Left lung (tissue), 4 donors: ENCODE measurements at regions not wholly inside any gene's neighbourhood (a gene's known extent, or its start where the extent isn't known, plus 50 kb on each side); places are given as distances from the start of the nearest gene placed in this dataset.

Experiments
- ATAC-seq: fragments of 200-7000 bp; cut with Tn5 transposase; one replicate; pipeline ENCODE4 v1.9.1; 2020; ENCODE audit warnings: moderate library complexity
- DNase-seq, 4 donors: peaks; one replicate each; pipeline ENCODE4 v3.0.0-alpha.2; 2013 to 2020
- H3K27ac ChIP-seq, 2 donors: fragments of 200-600 bp; sonication (generic) in 1 of 2; one replicate each; pipeline versions ENCODE4 v1.5.0 to v1.8.0; 2020 to 2021
- H3K27me3 ChIP-seq, 2 donors: fragments of 200-600 bp; sonication (generic) in 1 of 2; one replicate each; pipeline versions ENCODE4 v1.5.0 to v1.8.0; 2020 to 2021
- H3K36me3 ChIP-seq, 2 donors: fragments of 200-600 bp; sonication (generic) in 1 of 2; one replicate each; pipeline versions ENCODE4 v1.5.0 to v1.8.0; 2020 to 2021
- H3K4me1 ChIP-seq, 2 donors: fragments of 200-600 bp; one replicate each; pipeline ENCODE4 v1.8.0; 2021
- H3K4me3 ChIP-seq, 2 donors: fragments of 200-600 bp; sonication (generic) in 1 of 2; one replicate each; pipeline versions ENCODE4 v1.5.0 to v1.8.0; 2020 to 2021; ENCODE audit warnings: mild to moderate bottlenecking in 1 of 2
- H3K9me3 ChIP-seq, 2 donors: fragments of 200-600 bp; sonication (generic) in 1 of 2; one replicate each; pipeline versions ENCODE4 v1.5.0 to v1.8.0; 2020 to 2021
- CTCF ChIP-seq, 2 donors: fragments of 200-600 bp; sonication (generic) in 1 of 2; IDR thresholded peaks; one replicate each; pipeline versions ENCODE4 v1.5.0 to v1.8.0; 2021; ENCODE audit warnings: antibody characterized with exemption in 2 of 2
- intact Hi-C, 2 donors: fragments of 100-400 bp; cut with DNase I; formaldehyde crosslinking; loops; one replicate each; pipeline versions ENCODE4 v1.11.2 to v1.14.2; 2022
- donor health status: DM: no; HTN: yes; CAD: no.
- donor health status: DM: no; HTN: no; CAD: no.

- no peak overlapping the region for H3K27ac ChIP-seq
- TF ChIP-seq CTCF (IDR thresholded peaks at IDR 0.05): no peak
Observed at GRCh38 chr15:94026458-94027304, 204.7 kb upstream of the MCTP2 start.

GRCh38 chr15:94023531-94023930 lies 207.8 kb upstream of the MCTP2 start:
- DNase-seq (no peak), ATAC-seq (no peak)
- Histone ChIP-seq H3K27ac (no peak overlapping the region), H3K27me3 (no peaks in the 10 kb centered on the region), H3K36me3 (no peaks in the 10 kb centered on the region), H3K4me1 (no peaks in the 10 kb centered on the region), H3K9me3 (no peaks in the 10 kb centered on the region), H3K4me3 (no peak overlapping the region)
- intact Hi-C loops: no loop called here
- TF ChIP-seq CTCF (IDR thresholded peaks at IDR 0.05): no peak

More at GRCh38 chr15:94026458-94027304, 204.7 kb upstream of the MCTP2 start:
- no peaks in the 10 kb centered on the region for H3K9me3 ChIP-seq
- no peaks in the 10 kb centered on the region for H3K4me1 ChIP-seq
- ATAC-seq: peak; percentile 34
- no peak for DNase-seq
- no peak overlapping the region for H3K4me3 ChIP-seq
- H3K27me3 ChIP-seq: no peaks in the 10 kb centered on the region
- intact Hi-C loops: no loop called here
- H3K36me3 ChIP-seq: no peaks in the 10 kb centered on the region

DNA sequence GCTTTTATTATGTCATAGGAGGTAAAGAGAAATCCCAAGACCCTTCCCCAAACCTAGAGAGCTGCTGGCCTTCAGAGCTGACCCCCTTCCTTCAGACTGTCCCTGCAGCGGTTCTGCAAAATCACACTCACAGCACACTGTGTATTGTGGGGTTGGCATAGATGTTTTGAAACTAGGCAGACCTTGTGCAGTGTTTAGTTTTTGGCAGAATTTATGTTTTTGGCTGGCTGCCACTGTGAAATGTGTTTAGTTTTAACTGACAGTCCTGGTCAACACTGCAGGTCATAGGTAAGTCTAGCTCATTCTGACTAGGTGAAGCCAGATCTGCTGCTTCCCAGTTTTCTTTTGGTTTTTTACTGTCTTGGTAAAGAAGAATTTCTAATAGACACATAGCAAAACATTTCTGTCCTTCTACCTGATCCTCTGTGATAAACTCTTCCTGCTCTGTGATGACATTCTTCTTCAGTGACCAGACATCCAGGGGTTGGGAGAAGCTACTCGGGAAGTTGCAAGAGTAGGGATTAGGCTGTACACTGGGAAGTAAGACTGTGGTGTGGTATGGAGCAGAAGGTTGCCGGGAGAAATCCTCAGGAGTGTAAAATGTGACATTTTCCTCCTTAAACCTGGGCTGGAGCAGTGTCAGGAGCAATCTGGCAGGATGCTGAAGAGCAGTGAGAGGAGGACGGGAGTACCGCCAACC lies 209.6 kb upstream of the MCTP2 start:
- Histone ChIP-seq H3K4me3 (no peak overlapping the region), H3K4me1 (no peaks in the 10 kb centered on the region), H3K36me3 (no peaks in the 10 kb centered on the region), H3K27ac (no peak overlapping the region), H3K9me3 (no peaks in the 10 kb centered on the region), H3K27me3 (no peaks in the 10 kb centered on the region)
- no peak for ATAC-seq
- intact Hi-C loops: no loop called here
- TF ChIP-seq CTCF (IDR thresholded peaks at IDR 0.05): no peak
- DNase-seq: no peak

GRCh38 chr15:94019062-94019461 lies 212.3 kb upstream of the MCTP2 start:
- Histone ChIP-seq H3K27me3 (no peaks in the 10 kb centered on the region), H3K4me1 (no peaks in the 10 kb centered on the region), H3K36me3 (no peaks in the 10 kb centered on the region), H3K9me3 (no peaks in the 10 kb centered on the region), H3K27ac (no peak overlapping the region), H3K4me3 (no peak overlapping the region)
- intact Hi-C loops: no loop called here
- peak in 1 of 4 donors; percentile 49 for DNase-seq
- no peak for ATAC-seq
- no peak for TF ChIP-seq CTCF (IDR thresholded peaks at IDR 0.05)

- intact Hi-C loops: no loop called here
- H3K27me3 ChIP-seq: no peaks in the 10 kb centered on the region
- no peak for DNase-seq
- ATAC-seq: no peak
- no peaks in the 10 kb centered on the region for H3K36me3 ChIP-seq
- H3K4me1 ChIP-seq: no peaks in the 10 kb centered on the region
- no peak overlapping the region for H3K27ac ChIP-seq
- no peak for TF ChIP-seq CTCF (IDR thresholded peaks at IDR 0.05)
- no peak overlapping the region for H3K4me3 ChIP-seq
- H3K9me3 ChIP-seq: no peaks in the 10 kb centered on the region
Observed at GRCh38 chr15:94015324-94015723, 216.0 kb upstream of the MCTP2 start.
